GM18909 (cell line): ENCODE measurements at regions not wholly inside any gene's neighbourhood (a gene's known extent, or its start where the extent isn't known, plus 50 kb on each side); places are given as distances from the start of the nearest gene placed in this dataset.

Experiments
- ATAC-seq: cut with Tn5 transposase; IDR thresholded peaks from one replicate; pipeline ENCODE4 v1.9.1; 2021; ENCODE audit warnings: mild to moderate bottlenecking; ENCODE audit not compliant: unreplicated experiment, poor library complexity

- ATAC-seq = no peak
These were observed 62.5 kb upstream of the CD44 start for GRCh38 chr11:35076201-35077100.

- peak; percentile 63 for ATAC-seq
These were observed 61.1 kb upstream of the CD44 start for GRCh38 chr11:35077709-35078469.

- no peak for ATAC-seq
These were observed 60.6 kb upstream of the CD44 start for GRCh38 chr11:35078470-35078735.

- no peak for ATAC-seq
These were observed 59.4 kb upstream of the CD44 start for GRCh38 chr11:35079611-35080010.

GRCh38 chr11:35082321-35083180 is 56.4 kb upstream of the CD44 start:
- peak; percentile 75 for ATAC-seq

DNA sequence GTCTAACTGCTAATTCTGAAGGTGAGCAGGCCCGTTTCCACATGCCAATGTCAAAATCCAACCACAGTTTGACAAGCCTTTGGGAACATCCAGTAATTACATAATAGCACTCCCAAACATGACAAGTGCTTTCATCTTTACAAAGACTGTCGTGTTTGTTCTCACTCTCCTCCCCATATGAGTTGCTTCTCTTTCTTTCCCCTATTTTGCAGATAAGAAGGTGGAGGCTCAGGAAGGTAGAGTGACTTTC is 55.9 kb upstream of the CD44 start:
- no peak for ATAC-seq

DNA sequence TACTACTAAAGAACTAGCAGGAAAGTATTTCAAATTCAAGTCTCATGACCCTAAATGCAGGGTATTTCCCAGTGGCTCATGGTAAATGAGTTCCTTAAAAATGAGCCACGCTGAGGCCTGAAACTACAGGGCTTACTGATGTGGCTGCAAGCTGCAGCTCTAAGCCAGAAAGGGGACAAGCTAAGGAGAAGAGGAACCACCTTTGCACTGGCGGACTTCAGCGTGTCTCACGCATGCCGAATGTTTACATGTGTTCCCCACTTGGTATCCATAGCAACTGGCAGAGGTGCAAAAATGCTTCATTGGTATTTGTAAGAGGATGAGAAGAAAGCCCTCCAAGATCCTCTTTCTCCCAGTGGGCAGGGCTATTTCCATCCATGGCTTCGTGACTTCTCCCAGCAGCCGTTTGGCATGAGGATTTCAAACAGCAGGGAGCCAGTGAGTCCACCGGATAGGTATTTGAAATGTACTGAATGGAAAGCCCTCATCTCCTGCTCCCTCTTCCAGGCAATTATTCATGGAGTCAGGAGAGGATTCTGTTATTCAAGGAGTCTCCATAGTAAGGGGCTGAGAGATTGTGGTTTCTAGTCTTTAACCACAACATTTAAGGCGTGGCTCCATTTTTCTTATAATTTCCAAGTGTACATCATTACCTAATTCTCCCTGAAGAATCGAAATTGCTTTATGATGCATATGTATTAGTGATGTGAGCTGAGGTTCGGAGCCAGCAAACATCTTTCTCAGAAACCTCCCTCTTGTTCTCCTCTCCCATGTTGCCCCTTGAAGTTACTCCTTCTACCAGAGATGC is 55.3 kb upstream of the CD44 start:
- peak; percentile 67 for ATAC-seq

DNA sequence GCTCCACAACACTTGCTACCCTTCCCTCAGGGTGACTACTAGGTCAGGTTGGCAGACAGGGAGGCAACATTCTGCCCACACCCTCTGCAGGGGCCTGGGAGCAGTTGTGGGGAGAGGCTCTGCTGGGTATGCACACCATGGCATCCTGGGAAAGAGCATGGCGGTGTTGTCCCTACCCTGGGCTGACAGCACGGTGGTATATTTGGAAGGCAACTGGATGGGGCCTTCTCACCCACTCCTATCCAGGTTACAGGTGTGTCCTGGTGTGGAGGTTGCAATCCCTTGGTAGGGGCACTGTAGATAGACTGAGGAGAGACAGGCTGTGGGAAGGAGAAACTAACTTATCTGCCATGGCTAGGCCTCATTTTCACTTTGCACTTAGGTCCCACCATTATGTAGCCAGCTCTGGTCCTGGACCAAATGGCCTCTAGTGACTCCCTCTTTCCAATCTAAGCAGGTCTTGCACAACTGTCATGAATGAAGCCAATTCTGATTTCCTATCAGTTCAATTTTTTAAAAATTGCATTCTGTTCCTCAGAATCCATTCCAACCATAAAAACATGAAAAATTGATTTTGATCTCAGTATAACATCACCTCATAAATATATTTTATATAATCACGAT is 54.0 kb upstream of the CD44 start:
- ATAC-seq = no peak

- no peak for ATAC-seq
These were observed 53.3 kb upstream of the CD44 start for GRCh38 chr11:35085531-35086165.

GRCh38 chr11:35087648-35088047 is 51.3 kb upstream of the CD44 start:
- no peak for ATAC-seq

- no peak for ATAC-seq
These were observed 50.7 kb upstream of the CD44 start for GRCh38 chr11:35088226-35088625.

DNA sequence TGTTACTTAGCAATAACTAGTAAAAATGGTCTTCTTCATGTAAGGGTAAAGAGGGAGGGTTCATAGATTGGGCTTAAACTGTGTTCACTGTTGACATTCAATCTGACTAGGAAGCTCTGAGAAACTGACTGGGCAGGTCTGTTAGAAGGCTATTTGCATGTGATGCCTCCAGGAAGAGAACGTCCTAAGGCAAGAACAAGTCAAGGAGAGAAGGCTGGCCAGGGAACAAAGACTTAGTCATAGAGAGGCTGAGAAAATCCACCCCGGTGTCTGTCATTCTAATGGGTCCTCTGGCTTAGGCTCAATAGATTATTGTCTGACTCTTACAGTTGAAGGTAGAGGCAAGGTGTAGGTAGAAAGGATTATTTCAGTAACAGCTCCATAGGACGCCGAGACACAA is 50.3 kb upstream of the CD44 start:
- ATAC-seq = no peak
